ENCODE measurements at regions not wholly inside any gene's neighbourhood (a gene's known extent, or its start where the extent isn't known, plus 50 kb on each side); places are given as distances from the start of the nearest gene placed in this dataset.

DNA sequence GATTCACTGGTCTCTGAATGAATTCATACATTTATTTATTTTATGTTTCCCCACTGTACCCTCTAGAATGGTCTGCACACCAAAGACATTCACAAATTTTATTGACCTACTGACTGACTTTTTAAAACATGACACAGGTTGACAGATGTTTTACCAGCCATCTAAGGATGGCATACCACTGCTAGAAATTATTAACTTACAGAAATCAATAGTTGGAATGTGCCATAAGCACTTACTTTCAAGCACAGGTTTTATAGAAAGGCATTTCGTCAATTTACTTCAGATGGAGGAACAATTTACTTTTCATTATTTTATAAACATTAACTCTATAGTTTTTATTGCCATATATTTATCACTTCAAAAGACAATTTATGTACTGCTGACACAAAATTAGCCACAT lies 448.7 kb upstream of the FBXO33 start:
- Histone ChIP-seq H2BK5ac (ENCODE audit: insufficient read length, low read length) (no peak overlapping the region), H2BK120ac (ENCODE audit: low read depth, low read length, poor library complexity, severe bottlenecking) (no peak overlapping the region), H3K27me3 (ENCODE audit: insufficient read depth, low read length) (no peaks in the 10 kb centered on the region), H3K4me1 (ENCODE audit: insufficient read depth, low read length) (peaks cover 14% of the 10 kb centered on the region; the same call in 1 of the 2 replicates), H2AFZ (ENCODE audit: low read length) (no peak overlapping the region), H3K4ac (ENCODE audit: low read depth, low read length) (no peak overlapping the region), H4K5ac (ENCODE audit: insufficient read length, low read depth, low read length) (no peak overlapping the region), H3K23me2 (ENCODE audit: insufficient read length, low read depth, low read length, poor library complexity, severe bottlenecking) (no peaks in the 10 kb centered on the region), H3K56ac (ENCODE audit: insufficient read length, low read depth, low read length) (no peak overlapping the region), H2BK12ac (ENCODE audit: insufficient read length, low read depth, low read length) (no peak overlapping the region), H3K14ac (ENCODE audit: insufficient read depth, low read length) (no peak overlapping the region), H2BK20ac (ENCODE audit: low read depth, low read length, poor library complexity, severe bottlenecking) (no peak overlapping the region), H2BK15ac (ENCODE audit: low read depth, low read length) (no peak overlapping the region), H4K8ac (replicated peaks; ENCODE audit: insufficient read length, low read depth, low read length) (no peak overlapping the region), H3K23ac (ENCODE audit: insufficient read length, low read depth, low read length) (no peak overlapping the region), H3K9me3 (ENCODE audit: control insufficient read depth, low read depth, low read length) (no peaks in the 10 kb centered on the region), H2AK5ac (ENCODE audit: insufficient read length, low read length) (no peak overlapping the region), H3K27ac (ENCODE audit: insufficient read length, low read depth, low read length) (no peak overlapping the region), H4K91ac (ENCODE audit: insufficient read length, low read depth, low read length) (no peak overlapping the region), H3K79me1 (ENCODE audit: insufficient read depth, low read depth, low read length, poor library complexity, severe bottlenecking) (no peaks in the 10 kb centered on the region), H3T11ph (ENCODE audit: low read length) (no peak overlapping the region), H3K79me2 (ENCODE audit: insufficient read depth, low read length) (no peaks in the 10 kb centered on the region), H3K4me2 (ENCODE audit: insufficient read depth, insufficient read length, low read length) (no peak overlapping the region), H4K20me1 (ENCODE audit: control insufficient read depth, insufficient read depth, insufficient read length) (no peaks in the 10 kb centered on the region), H3K9ac (ENCODE audit: extremely low read depth, insufficient read length, low read length) (no peak overlapping the region), H3K18ac (ENCODE audit: insufficient read length, low read depth, low read length) (no peak overlapping the region)
- WGBS (ENCODE audit: extremely low coverage, insufficient read length, low lambda C conversion rate) = no CpG with 5 or more reads among the region's 1 CpG
- no peaks in the 10 kb centered on the region for H3K36me3 Mint-ChIP-seq (ENCODE audit: insufficient read depth in 1 of 3, low read depth in 3 of 3)
- TF ChIP-seq, protein P1, sequence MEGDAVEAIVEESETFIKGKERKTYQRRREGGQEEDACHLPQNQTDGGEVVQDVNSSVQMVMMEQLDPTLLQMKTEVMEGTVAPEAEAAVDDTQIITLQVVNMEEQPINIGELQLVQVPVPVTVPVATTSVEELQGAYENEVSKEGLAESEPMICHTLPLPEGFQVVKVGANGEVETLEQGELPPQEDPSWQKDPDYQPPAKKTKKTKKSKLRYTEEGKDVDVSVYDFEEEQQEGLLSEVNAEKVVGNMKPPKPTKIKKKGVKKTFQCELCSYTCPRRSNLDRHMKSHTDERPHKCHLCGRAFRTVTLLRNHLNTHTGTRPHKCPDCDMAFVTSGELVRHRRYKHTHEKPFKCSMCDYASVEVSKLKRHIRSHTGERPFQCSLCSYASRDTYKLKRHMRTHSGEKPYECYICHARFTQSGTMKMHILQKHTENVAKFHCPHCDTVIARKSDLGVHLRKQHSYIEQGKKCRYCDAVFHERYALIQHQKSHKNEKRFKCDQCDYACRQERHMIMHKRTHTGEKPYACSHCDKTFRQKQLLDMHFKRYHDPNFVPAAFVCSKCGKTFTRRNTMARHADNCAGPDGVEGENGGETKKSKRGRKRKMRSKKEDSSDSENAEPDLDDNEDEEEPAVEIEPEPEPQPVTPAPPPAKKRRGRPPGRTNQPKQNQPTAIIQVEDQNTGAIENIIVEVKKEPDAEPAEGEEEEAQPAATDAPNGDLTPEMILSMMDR (conservative IDR thresholded peaks at IDR 0.05) = no peak
- DNase-seq = no peak
- H3K9me3 Mint-ChIP-seq = no peaks in the 10 kb centered on the region
- no peaks in the 10 kb centered on the region for H3K27me3 Mint-ChIP-seq (ENCODE audit: low read depth)
- peaks cover 11 to 12% of the 10 kb centered on the region in 2 experiments for H3K4me1 Mint-ChIP-seq
- no peak overlapping the region for H3K27ac Mint-ChIP-seq
- H3K4me3 Mint-ChIP-seq = no peak overlapping the region
